ENCODE measurements at regions not wholly inside any gene's neighbourhood (a gene's known extent, or its start where the extent isn't known, plus 50 kb on each side); places are given as distances from the start of the nearest gene placed in this dataset.

GRCh38 chr13:68834375-68834774, 1273.3 kb upstream of the ATXN8OS start:
- no peak overlapping the region for H3K27ac ChIP-seq (ENCODE audit: low read length)
- in situ Hi-C loops (cut with HindIII; ENCODE audit: low pct_unique_long_range_greater_than_20kb, low sequenced_read_pairs) (no loop called here), intact Hi-C loops (cut with micrococcal nuclease; ENCODE audit: unreplicated experiment) (no loop called here)
- no peaks in the 10 kb centered on the region for H3K9me3 ChIP-seq (ENCODE audit: control insufficient read depth, insufficient read depth, low read depth, low read length)
- no peaks in the 10 kb centered on the region for H3K4me1 ChIP-seq (ENCODE audit: control insufficient read depth, insufficient read depth, low read length)
- no TSS peak for BruUV-seq (replicated peaks)
- H3K27me3 ChIP-seq (ENCODE audit: control insufficient read depth, insufficient read depth, low read length): no peaks in the 10 kb centered on the region
- H3K36me3 ChIP-seq (ENCODE audit: control insufficient read depth, insufficient read depth, low read length): no peaks in the 10 kb centered on the region
- ATAC-seq: no peak
- H3K4me3 ChIP-seq (ENCODE audit: low read depth in 2 of 2, low read length in 2 of 2): no peak overlapping the region
- TF ChIP-seq POLR2AphosphoS5 (IDR thresholded peaks at IDR 0.05; ENCODE audit: low read depth, low read length): no peak
- no peak for TF ChIP-seq CTCF (IDR thresholded peaks at IDR 0.05)
- TF ChIP-seq REST (IDR thresholded peaks at IDR 0.05; ENCODE audit: insufficient read depth in 1 of 2, low read depth in 2 of 2, low read length in 1 of 2): no peak
- no peak for TF ChIP-seq TCF7L2 (IDR thresholded peaks at IDR 0.05; ENCODE audit: low read depth, low read length)
- TF ChIP-seq SIN3A (IDR thresholded peaks at IDR 0.05; ENCODE audit: borderline replicate concordance, insufficient read depth, low read depth, low read length): no peak
- POLR2A ChIA-PET: no interaction called here
- no peak for DNase-seq (ENCODE audit: low read depth, low spot score)
- CTCF ChIA-PET: no interaction called here

- ChIA-PET CTCF (no interaction called here), POLR2A (no interaction called here)
- Histone ChIP-seq H3K27ac (ENCODE audit: low read length) (no peak overlapping the region), H3K36me3 (ENCODE audit: control insufficient read depth, insufficient read depth, low read length) (no peaks in the 10 kb centered on the region), H3K9me3 (ENCODE audit: control insufficient read depth, insufficient read depth, low read depth, low read length) (no peaks in the 10 kb centered on the region), H3K4me1 (ENCODE audit: control insufficient read depth, insufficient read depth, low read length) (no peaks in the 10 kb centered on the region), H3K27me3 (ENCODE audit: control insufficient read depth, insufficient read depth, low read length) (no peaks in the 10 kb centered on the region), H3K4me3 (ENCODE audit: low read depth in 2 of 2, low read length in 2 of 2) (no peak overlapping the region)
- no peak for ATAC-seq
- DNase-seq (ENCODE audit: low read depth, low spot score): no peak
- in situ Hi-C loops (cut with HindIII; ENCODE audit: low pct_unique_long_range_greater_than_20kb, low sequenced_read_pairs): no loop called here
- TF ChIP-seq SIN3A (IDR thresholded peaks at IDR 0.05; ENCODE audit: borderline replicate concordance, insufficient read depth, low read depth, low read length): no peak
- TF ChIP-seq TCF7L2 (IDR thresholded peaks at IDR 0.05; ENCODE audit: low read depth, low read length): no peak
- no peak for TF ChIP-seq POLR2AphosphoS5 (IDR thresholded peaks at IDR 0.05; ENCODE audit: low read depth, low read length)
- TF ChIP-seq REST (IDR thresholded peaks at IDR 0.05; ENCODE audit: insufficient read depth in 1 of 2, low read depth in 2 of 2, low read length in 1 of 2): no peak
- no peak for TF ChIP-seq CTCF (IDR thresholded peaks at IDR 0.05)
- BruUV-seq (replicated peaks): no TSS peak
- intact Hi-C loops (cut with micrococcal nuclease; ENCODE audit: unreplicated experiment): loop anchor here (10.0 kb wide), 1 partner anchor 108 kb away; no protein-coding TSS in a partner anchor
Measured at GRCh38 chr13:68816715-68817114, 1290.9 kb upstream of the ATXN8OS start.
